BLaER1 treated with 17β-estradiol and CSF1 and Interleukin-3, amounts not matched to agents 10 nM and 100 nM (cell line): ENCODE measurements at regions not wholly inside any gene's neighbourhood (a gene's known extent, or its start where the extent isn't known, plus 50 kb on each side); places are given as distances from the start of the nearest gene placed in this dataset.

Experiments
- H3K27ac ChIP-seq, 11 experiments: shearing (Covaris generic); formaldehyde crosslinking; 2 replicates each; pipeline ENCODE4 v1.8.1; 2022
- H3K27me3 ChIP-seq, 11 experiments: shearing (Covaris generic); formaldehyde crosslinking; 2 replicates each; pipeline ENCODE4 v1.8.1; 2022
- H3K36me3 ChIP-seq, 11 experiments: shearing (Covaris generic); formaldehyde crosslinking; 2 replicates each; pipeline ENCODE4 v1.8.1; 2022
- H3K4me1 ChIP-seq, 10 experiments: shearing (Covaris generic); formaldehyde crosslinking; 2 replicates each; pipeline ENCODE4 v1.8.1; 2022
- H3K4me2 ChIP-seq, 11 experiments: shearing (Covaris generic); formaldehyde crosslinking; 2 replicates each; pipeline ENCODE4 v1.8.1; 2022
- H3K4me3 ChIP-seq, 10 experiments: shearing (Covaris generic); formaldehyde crosslinking; 2 replicates each; pipeline ENCODE4 v1.8.1; 2022
- H3K9ac ChIP-seq, 11 experiments: shearing (Covaris generic); formaldehyde crosslinking; 2 replicates each; pipeline ENCODE4 v1.8.1; 2022
- H3K9me3 ChIP-seq, 11 experiments: shearing (Covaris generic); formaldehyde crosslinking; replicated peaks in 1 of 11; 2 replicates each; pipeline ENCODE4 v1.8.1; 2022
- H4K20me1 ChIP-seq, 11 experiments: shearing (Covaris generic); formaldehyde crosslinking; 2 replicates each; pipeline ENCODE4 v1.8.1; 2022
- Cebpa-rat ChIP-seq, 11 experiments: shearing (Covaris generic); IDR thresholded peaks; 2 replicates each; pipeline ENCODE4 v1.8.1; 2022

GRCh38 chrX:109845996-109846395 lies 112.9 kb upstream of the ACSL4 start:
- Histone ChIP-seq H3K4me3 (no peak overlapping the region), H3K27me3 (peaks cover 77 to 100% (median 98%) of the 10 kb centered on the region in 11 experiments), H3K27ac (no peak overlapping the region), H3K9me3 (no peaks in the 10 kb centered on the region), H4K20me1 (no peaks in the 10 kb centered on the region), H3K4me2 (peak overlapping the region in 3 of 11 experiments; percentile 48 to 58 (median 53); a peak in 4 of 22 replicates), H3K4me1 (peaks cover 0 to 97% (median 26%) of the 10 kb centered on the region in 10 experiments; a peak in 14 of 20 replicates), H3K36me3 (no peaks in the 10 kb centered on the region), H3K9ac (no peak overlapping the region)
- TF ChIP-seq Cebpa-rat (IDR thresholded peaks at IDR 0.05) = no peak

GRCh38 chrX:109847257-109848187 lies 114.5 kb upstream of the ACSL4 start:
- H3K9ac ChIP-seq = no peak overlapping the region
- no peaks in the 10 kb centered on the region for H3K36me3 ChIP-seq
- no peaks in the 10 kb centered on the region for H4K20me1 ChIP-seq
- TF ChIP-seq Cebpa-rat (IDR thresholded peaks at IDR 0.05) = no peak
- peak overlapping the region in 4 of 11 experiments; percentile 46 to 70 (median 53); a peak in 8 of 22 replicates for H3K4me2 ChIP-seq
- H3K4me1 ChIP-seq = peaks cover 0 to 84% (median 13%) of the 10 kb centered on the region in 10 experiments; a peak in 10 of 20 replicates
- peak overlapping the region in 2 of 11 experiments; percentile 46 to 52; a peak in 3 of 22 replicates for H3K27ac ChIP-seq
- no peaks in the 10 kb centered on the region for H3K9me3 ChIP-seq
- peaks cover 73 to 98% (median 94%) of the 10 kb centered on the region in 11 experiments for H3K27me3 ChIP-seq
- no peak overlapping the region for H3K4me3 ChIP-seq

- Histone ChIP-seq H4K20me1 (no peaks in the 10 kb centered on the region), H3K9ac (no peak overlapping the region; a peak in 1 of 22 replicates), H3K4me3 (no peak overlapping the region), H3K27me3 (peaks cover 81 to 98% (median 92%) of the 10 kb centered on the region in 11 experiments), H3K4me1 (peaks cover 0 to 74% (median 12%) of the 10 kb centered on the region in 10 experiments; a peak in 10 of 20 replicates), H3K36me3 (no peaks in the 10 kb centered on the region), H3K27ac (peak overlapping the region in 3 of 11 experiments; percentile 31 to 52 (median 46); a peak in 6 of 22 replicates), H3K4me2 (peak overlapping the region in 5 of 11 experiments; percentile 46 to 70 (median 50); a peak in 10 of 22 replicates), H3K9me3 (peaks cover 0 to 8% (median 2%) of the 10 kb centered on the region in 11 experiments; a peak in 9 of 22 replicates)
- no peak for TF ChIP-seq Cebpa-rat (IDR thresholded peaks at IDR 0.05)
These were observed 115.5 kb upstream of the ACSL4 start for GRCh38 chrX:109848461-109849050.

GRCh38 chrX:109854096-109854495 lies 121.0 kb upstream of the ACSL4 start:
- H4K20me1 ChIP-seq = no peaks in the 10 kb centered on the region
- no peak overlapping the region for H3K4me2 ChIP-seq
- H3K36me3 ChIP-seq = no peaks in the 10 kb centered on the region
- no peak overlapping the region for H3K9ac ChIP-seq
- H3K27ac ChIP-seq = no peak overlapping the region
- H3K4me1 ChIP-seq = peaks cover 0 to 58% (median 0%) of the 10 kb centered on the region in 10 experiments; a peak in 7 of 20 replicates
- no peak overlapping the region for H3K4me3 ChIP-seq
- no peak for TF ChIP-seq Cebpa-rat (IDR thresholded peaks at IDR 0.05)
- H3K27me3 ChIP-seq = peaks cover 53 to 78% (median 68%) of the 10 kb centered on the region in 11 experiments
- H3K9me3 ChIP-seq = peaks cover 3 to 24% (median 11%) of the 10 kb centered on the region in 11 experiments; a peak in 13 of 22 replicates

- Histone ChIP-seq H3K4me2 (peak overlapping the region in 4 of 11 experiments; percentile 22 to 41 (median 32); a peak in 7 of 22 replicates), H3K27ac (peak overlapping the region in 5 of 11 experiments; percentile 8 to 71 (median 59); a peak in 8 of 22 replicates), H3K36me3 (no peaks in the 10 kb centered on the region), H3K27me3 (peaks cover 49 to 75% (median 66%) of the 10 kb centered on the region in 11 experiments), H4K20me1 (no peaks in the 10 kb centered on the region), H3K4me3 (no peak overlapping the region), H3K4me1 (peaks cover 0 to 46% (median 0%) of the 10 kb centered on the region in 10 experiments; a peak in 7 of 20 replicates), H3K9ac (peak overlapping the region in 2 of 11 experiments; percentile 10 to 19; a peak in 4 of 22 replicates), H3K9me3 (peaks cover 3 to 24% (median 11%) of the 10 kb centered on the region in 11 experiments; a peak in 13 of 22 replicates)
- TF ChIP-seq Cebpa-rat (IDR thresholded peaks at IDR 0.05) = no peak
These were observed 122.4 kb upstream of the ACSL4 start for GRCh38 chrX:109855501-109855900.

GRCh38 chrX:109856974-109857373 lies 123.9 kb upstream of the ACSL4 start:
- Histone ChIP-seq H3K27me3 (peaks cover 54 to 75% (median 66%) of the 10 kb centered on the region in 11 experiments), H3K36me3 (no peaks in the 10 kb centered on the region), H3K4me3 (no peak overlapping the region), H3K27ac (peak overlapping the region in 5 of 11 experiments; percentile 20 to 71 (median 43); a peak in 9 of 22 replicates), H3K4me1 (peaks cover 0 to 49% (median 0%) of the 10 kb centered on the region in 10 experiments; a peak in 7 of 20 replicates), H3K9ac (peak overlapping the region in 3 of 11 experiments; percentile 36 to 45 (median 43); a peak in 5 of 22 replicates), H3K9me3 (peaks cover 3 to 24% (median 11%) of the 10 kb centered on the region in 11 experiments; a peak in 13 of 22 replicates), H4K20me1 (no peaks in the 10 kb centered on the region), H3K4me2 (peak overlapping the region in 4 of 11 experiments; percentile 21 to 41 (median 36); a peak in 6 of 22 replicates)
- no peak for TF ChIP-seq Cebpa-rat (IDR thresholded peaks at IDR 0.05)

GRCh38 chrX:109857584-109858228 lies 124.6 kb upstream of the ACSL4 start:
- Histone ChIP-seq H3K4me1 (peaks cover 0 to 49% (median 0%) of the 10 kb centered on the region in 10 experiments; a peak in 7 of 20 replicates), H3K9ac (peak overlapping the region in 1 of 11 experiments; percentile 36; a peak in 2 of 22 replicates), H4K20me1 (no peaks in the 10 kb centered on the region), H3K27me3 (peaks cover 60 to 77% (median 72%) of the 10 kb centered on the region in 11 experiments), H3K9me3 (peaks cover 3 to 24% (median 11%) of the 10 kb centered on the region in 11 experiments; a peak in 13 of 22 replicates), H3K4me3 (no peak overlapping the region), H3K27ac (peak overlapping the region in 4 of 11 experiments; percentile 20 to 71 (median 52); a peak in 6 of 22 replicates), H3K36me3 (no peaks in the 10 kb centered on the region), H3K4me2 (peak overlapping the region in 4 of 11 experiments; percentile 21 to 38 (median 28); a peak in 7 of 22 replicates)
- no peak for TF ChIP-seq Cebpa-rat (IDR thresholded peaks at IDR 0.05)
